ENCODE measurements at regions not wholly inside any gene's neighbourhood (a gene's known extent, or its start where the extent isn't known, plus 50 kb on each side); places are given as distances from the start of the nearest gene placed in this dataset.

- H3F3A ChIP-seq (ENCODE audit: insufficient read depth) = no peaks in the 10 kb centered on the region
- no peaks in the 10 kb centered on the region for H3K36me3 ChIP-seq (ENCODE audit: low read length)
- H3K79me2 ChIP-seq (ENCODE audit: insufficient read depth, low read length) = no peaks in the 10 kb centered on the region
- H2AFZ ChIP-seq (ENCODE audit: low read depth, low read length, severe bottlenecking) = no peak overlapping the region
- no peak overlapping the region for H3K4me2 ChIP-seq (ENCODE audit: low read depth, low read length, poor library complexity, severe bottlenecking)
- no peaks in the 10 kb centered on the region for H3K9me3 ChIP-seq (ENCODE audit: insufficient read depth, low read length)
- TF ChIP-seq EZH2phosphoT487 (conservative IDR thresholded peaks at IDR 0.05; ENCODE audit: low read length) = no peak
- TF ChIP-seq, protein P1, sequence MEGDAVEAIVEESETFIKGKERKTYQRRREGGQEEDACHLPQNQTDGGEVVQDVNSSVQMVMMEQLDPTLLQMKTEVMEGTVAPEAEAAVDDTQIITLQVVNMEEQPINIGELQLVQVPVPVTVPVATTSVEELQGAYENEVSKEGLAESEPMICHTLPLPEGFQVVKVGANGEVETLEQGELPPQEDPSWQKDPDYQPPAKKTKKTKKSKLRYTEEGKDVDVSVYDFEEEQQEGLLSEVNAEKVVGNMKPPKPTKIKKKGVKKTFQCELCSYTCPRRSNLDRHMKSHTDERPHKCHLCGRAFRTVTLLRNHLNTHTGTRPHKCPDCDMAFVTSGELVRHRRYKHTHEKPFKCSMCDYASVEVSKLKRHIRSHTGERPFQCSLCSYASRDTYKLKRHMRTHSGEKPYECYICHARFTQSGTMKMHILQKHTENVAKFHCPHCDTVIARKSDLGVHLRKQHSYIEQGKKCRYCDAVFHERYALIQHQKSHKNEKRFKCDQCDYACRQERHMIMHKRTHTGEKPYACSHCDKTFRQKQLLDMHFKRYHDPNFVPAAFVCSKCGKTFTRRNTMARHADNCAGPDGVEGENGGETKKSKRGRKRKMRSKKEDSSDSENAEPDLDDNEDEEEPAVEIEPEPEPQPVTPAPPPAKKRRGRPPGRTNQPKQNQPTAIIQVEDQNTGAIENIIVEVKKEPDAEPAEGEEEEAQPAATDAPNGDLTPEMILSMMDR (IDR thresholded peaks at IDR 0.05; ENCODE audit: insufficient read depth, low read length, poor library complexity, severe bottlenecking) = no peak
- H3K4me3 ChIP-seq (ENCODE audit: insufficient read depth, low read length, poor library complexity, severe bottlenecking) = no peak overlapping the region
- no peaks in the 10 kb centered on the region for H3K9me2 ChIP-seq (replicated peaks; ENCODE audit: insufficient read depth, low read length)
- H3K9ac ChIP-seq (ENCODE audit: low read length) = no peak overlapping the region
- H3K27me3 ChIP-seq (ENCODE audit: low read length) = no peaks in the 10 kb centered on the region; the same call in 1 of the 2 replicates
- no peak overlapping the region for H3K27ac ChIP-seq (ENCODE audit: low read depth, low read length)
- no peaks in the 10 kb centered on the region for H4K20me1 ChIP-seq (ENCODE audit: low read depth, low read length)
Observed at GRCh38 chr22:46096051-46096450, 54.3 kb upstream of the PPARA start.

- H3K27ac ChIP-seq (ENCODE audit: low read depth, low read length) = no peak overlapping the region
- H2AFZ ChIP-seq (ENCODE audit: low read depth, low read length, severe bottlenecking) = no peak overlapping the region
- H3K79me2 ChIP-seq (ENCODE audit: insufficient read depth, low read length) = no peaks in the 10 kb centered on the region
- no peak for TF ChIP-seq EZH2phosphoT487 (conservative IDR thresholded peaks at IDR 0.05; ENCODE audit: low read length)
- TF ChIP-seq, protein P1 (IDR thresholded peaks at IDR 0.05; ENCODE audit: insufficient read depth, low read length, poor library complexity, severe bottlenecking) = no peak
- no peaks in the 10 kb centered on the region for H3K9me2 ChIP-seq (replicated peaks; ENCODE audit: insufficient read depth, low read length)
- no peak overlapping the region for H3K4me2 ChIP-seq (ENCODE audit: low read depth, low read length, poor library complexity, severe bottlenecking)
- H4K20me1 ChIP-seq (ENCODE audit: low read depth, low read length) = no peaks in the 10 kb centered on the region
- no peaks in the 10 kb centered on the region for H3K36me3 ChIP-seq (ENCODE audit: low read length)
- no peaks in the 10 kb centered on the region for H3K9me3 ChIP-seq (ENCODE audit: insufficient read depth, low read length)
- no peaks in the 10 kb centered on the region for H3F3A ChIP-seq (ENCODE audit: insufficient read depth)
- H3K9ac ChIP-seq (ENCODE audit: low read length) = no peak overlapping the region
- no peaks in the 10 kb centered on the region; the same call in 1 of the 2 replicates for H3K27me3 ChIP-seq (ENCODE audit: low read length)
- no peak overlapping the region for H3K4me3 ChIP-seq (ENCODE audit: insufficient read depth, low read length, poor library complexity, severe bottlenecking)
Observed at GRCh38 chr22:46096706-46097230, 53.6 kb upstream of the PPARA start.

- Histone ChIP-seq H3K9ac (ENCODE audit: low read length) (no peak overlapping the region), H3K27ac (ENCODE audit: low read depth, low read length) (no peak overlapping the region), H3K9me3 (ENCODE audit: insufficient read depth, low read length) (no peaks in the 10 kb centered on the region), H3K79me2 (ENCODE audit: insufficient read depth, low read length) (no peaks in the 10 kb centered on the region), H3K9me2 (replicated peaks; ENCODE audit: insufficient read depth, low read length) (no peaks in the 10 kb centered on the region), H3K27me3 (ENCODE audit: low read length) (no peaks in the 10 kb centered on the region; the same call in 1 of the 2 replicates), H4K20me1 (ENCODE audit: low read depth, low read length) (no peaks in the 10 kb centered on the region), H3F3A (ENCODE audit: insufficient read depth) (no peaks in the 10 kb centered on the region), H3K36me3 (ENCODE audit: low read length) (no peaks in the 10 kb centered on the region), H3K4me2 (ENCODE audit: low read depth, low read length, poor library complexity, severe bottlenecking) (no peak overlapping the region), H3K4me3 (ENCODE audit: insufficient read depth, low read length, poor library complexity, severe bottlenecking) (no peak overlapping the region), H2AFZ (ENCODE audit: low read depth, low read length, severe bottlenecking) (no peak overlapping the region)
- TF ChIP-seq, protein P1 (IDR thresholded peaks at IDR 0.05; ENCODE audit: insufficient read depth, low read length, poor library complexity, severe bottlenecking) = no peak
- TF ChIP-seq EZH2phosphoT487 (conservative IDR thresholded peaks at IDR 0.05; ENCODE audit: low read length) = no peak
Observed at GRCh38 chr22:46097268-46097900, 52.9 kb upstream of the PPARA start.

All from SU-DHL-6 (cell line).